ENCODE measurements at regions not wholly inside any gene's neighbourhood (a gene's known extent, or its start where the extent isn't known, plus 50 kb on each side); places are given as distances from the start of the nearest gene placed in this dataset.

- no peak for DNase-seq (ENCODE audit: low read depth)
Measured at GRCh38 chr5:2439608-2440007, 311.9 kb downstream of the IRX2 start.

GRCh38 chr5:2433086-2433485, 318.4 kb downstream of the IRX2 start:
- no peak for DNase-seq (ENCODE audit: low read depth)

- DNase-seq (ENCODE audit: low read depth), result no peak
Measured at GRCh38 chr5:2432076-2432920, 319.2 kb downstream of the IRX2 start.

GRCh38 chr5:2430606-2431005, 320.9 kb downstream of the IRX2 start:
- no peak for DNase-seq (ENCODE audit: low read depth)

- DNase-seq (ENCODE audit: low read depth), result no peak
Measured at GRCh38 chr5:2427983-2428382, 323.5 kb downstream of the IRX2 start.

- DNase-seq (ENCODE audit: low read depth), result no peak
Measured at GRCh38 chr5:2423634-2424033, 327.8 kb downstream of the IRX2 start.

- no peak for DNase-seq (ENCODE audit: low read depth)
Measured at GRCh38 chr5:2417301-2417700, 334.2 kb downstream of the IRX2 start.

GRCh38 chr5:2415678-2416077, 335.8 kb downstream of the IRX2 start:
- DNase-seq (ENCODE audit: low read depth), result no peak

GRCh38 chr5:2410451-2410850, 341.0 kb downstream of the IRX2 start:
- no peak for DNase-seq (ENCODE audit: low read depth)

GRCh38 chr5:2403296-2403695, 348.2 kb downstream of the IRX2 start:
- no peak for DNase-seq (ENCODE audit: low read depth)

GRCh38 chr5:2399804-2400203, 351.7 kb downstream of the IRX2 start:
- DNase-seq (ENCODE audit: low read depth), result no peak

GRCh38 chr5:2399096-2399495, 352.4 kb downstream of the IRX2 start:
- DNase-seq (ENCODE audit: low read depth), result no peak

GRCh38 chr5:2393556-2393955, 357.9 kb downstream of the IRX2 start:
- no peak for DNase-seq (ENCODE audit: low read depth)

GRCh38 chr5:2391566-2391965, 359.9 kb downstream of the IRX2 start:
- no peak for DNase-seq (ENCODE audit: low read depth)

GRCh38 chr5:2391021-2391420, 360.5 kb downstream of the IRX2 start:
- no peak for DNase-seq (ENCODE audit: low read depth)

- DNase-seq (ENCODE audit: low read depth), result no peak
Measured at GRCh38 chr5:2388571-2388970, 362.9 kb downstream of the IRX2 start.

GRCh38 chr5:2387634-2388325, 363.7 kb downstream of the IRX2 start:
- no peak for DNase-seq (ENCODE audit: low read depth)

GRCh38 chr5:2387250-2387633, 364.2 kb downstream of the IRX2 start:
- DNase-seq (ENCODE audit: low read depth), result no peak

GRCh38 chr5:2385818-2386217, 365.7 kb downstream of the IRX2 start:
- DNase-seq (ENCODE audit: low read depth), result no peak

- no peak for DNase-seq (ENCODE audit: low read depth)
Measured at GRCh38 chr5:2383698-2384065, 367.8 kb downstream of the IRX2 start.

- no peak for DNase-seq (ENCODE audit: low read depth)
Measured at GRCh38 chr5:2382776-2383697, 368.4 kb downstream of the IRX2 start.

GRCh38 chr5:2381861-2382260, 369.6 kb downstream of the IRX2 start:
- no peak for DNase-seq (ENCODE audit: low read depth)

- no peak for DNase-seq (ENCODE audit: low read depth)
Measured at GRCh38 chr5:2381070-2381469, 370.4 kb downstream of the IRX2 start.

All from activated T-cell treated with anti-CD3 and anti-CD28 coated beads for 1 hour (primary cell).